Endothelial cell (in vitro differentiated cells): ENCODE measurements at regions not wholly inside any gene's neighbourhood (a gene's known extent, or its start where the extent isn't known, plus 50 kb on each side); places are given as distances from the start of the nearest gene placed in this dataset.

Experiments
- DNase-seq: peaks from one replicate; pipeline ENCODE4 v3.0.0; 2021; ENCODE audit warnings: low spot score
- H3K27ac Mint-ChIP-seq: one replicate; pipeline ENCODE4 v1.8.0; 2021; ENCODE audit warnings: mixed read lengths, inconsistent platforms; ENCODE audit not compliant: unreplicated experiment
- H3K27me3 Mint-ChIP-seq: one replicate; pipeline ENCODE4 v1.8.0; 2021; ENCODE audit warnings: mild to moderate bottlenecking, moderate library complexity, mixed read lengths, inconsistent platforms; ENCODE audit not compliant: unreplicated experiment
- H3K36me3 Mint-ChIP-seq: one replicate; pipeline ENCODE4 v1.8.0; 2021; ENCODE audit warnings: mild to moderate bottlenecking, low read depth, mixed read lengths, inconsistent platforms; ENCODE audit not compliant: unreplicated experiment
- H3K4me1 Mint-ChIP-seq: one replicate; pipeline ENCODE4 v1.8.0; 2021; ENCODE audit warnings: mild to moderate bottlenecking, mixed read lengths, inconsistent platforms; ENCODE audit not compliant: unreplicated experiment
- H3K4me3 Mint-ChIP-seq: one replicate; pipeline ENCODE4 v1.8.0; 2021; ENCODE audit warnings: mild to moderate bottlenecking, mixed read lengths, inconsistent platforms; ENCODE audit not compliant: unreplicated experiment
- H3K9me3 Mint-ChIP-seq: one replicate; pipeline ENCODE4 v1.8.0; 2021; ENCODE audit warnings: mixed read lengths, inconsistent platforms; ENCODE audit not compliant: unreplicated experiment
- CTCF ChIP-seq: fragments of 200-600 bp; sonication (generic); IDR thresholded peaks from one replicate; pipeline ENCODE4 v1.5.0; 2021; ENCODE audit warnings: antibody characterized with exemption; ENCODE audit not compliant: unreplicated experiment

GRCh38 chr9:109590966-109591365, 92.9 kb upstream of the PTPN3 start:
- TF ChIP-seq CTCF: no peak
- DNase-seq: no peak
- no peaks in the 10 kb centered on the region for H3K4me1 Mint-ChIP-seq
- no peak overlapping the region for H3K4me3 Mint-ChIP-seq
- no peaks in the 10 kb centered on the region for H3K9me3 Mint-ChIP-seq
- H3K36me3 Mint-ChIP-seq: peaks cover 5% of the 10 kb centered on the region
- peaks cover 3% of the 10 kb centered on the region for H3K27me3 Mint-ChIP-seq
- no peak overlapping the region for H3K27ac Mint-ChIP-seq

GRCh38 chr9:109591691-109592090, 93.6 kb upstream of the PTPN3 start:
- H3K4me1 Mint-ChIP-seq: no peaks in the 10 kb centered on the region
- TF ChIP-seq CTCF: no peak
- no peak for DNase-seq
- no peak overlapping the region for H3K27ac Mint-ChIP-seq
- H3K27me3 Mint-ChIP-seq: peaks cover 3% of the 10 kb centered on the region
- peaks cover 5% of the 10 kb centered on the region for H3K36me3 Mint-ChIP-seq
- no peaks in the 10 kb centered on the region for H3K9me3 Mint-ChIP-seq
- no peak overlapping the region for H3K4me3 Mint-ChIP-seq

- no peak overlapping the region for H3K27ac Mint-ChIP-seq
Observed at GRCh38 chr9:109593612-109594011, 95.5 kb upstream of the PTPN3 start.

GRCh38 chr9:109597496-109597895, 99.4 kb upstream of the PTPN3 start:
- no peak for DNase-seq
- no peak for TF ChIP-seq CTCF
- H3K27ac Mint-ChIP-seq: no peak overlapping the region
- H3K27me3 Mint-ChIP-seq: no peaks in the 10 kb centered on the region
- H3K4me1 Mint-ChIP-seq: no peaks in the 10 kb centered on the region
- no peak overlapping the region for H3K4me3 Mint-ChIP-seq
- no peaks in the 10 kb centered on the region for H3K36me3 Mint-ChIP-seq
- no peaks in the 10 kb centered on the region for H3K9me3 Mint-ChIP-seq

More at GRCh38 chr9:109593612-109594011, 95.5 kb upstream of the PTPN3 start:
- H3K36me3 Mint-ChIP-seq: peaks cover 5% of the 10 kb centered on the region
- H3K9me3 Mint-ChIP-seq: no peaks in the 10 kb centered on the region
- TF ChIP-seq CTCF: no peak
- no peaks in the 10 kb centered on the region for H3K27me3 Mint-ChIP-seq
- no peaks in the 10 kb centered on the region for H3K4me1 Mint-ChIP-seq
- H3K4me3 Mint-ChIP-seq: no peak overlapping the region
- no peak for DNase-seq

GRCh38 chr9:109599131-109599530, 101.0 kb upstream of the PTPN3 start:
- H3K27me3 Mint-ChIP-seq: no peaks in the 10 kb centered on the region
- no peak overlapping the region for H3K27ac Mint-ChIP-seq
- H3K4me1 Mint-ChIP-seq: no peaks in the 10 kb centered on the region
- H3K36me3 Mint-ChIP-seq: no peaks in the 10 kb centered on the region
- no peak for TF ChIP-seq CTCF
- no peak overlapping the region for H3K4me3 Mint-ChIP-seq
- no peaks in the 10 kb centered on the region for H3K9me3 Mint-ChIP-seq
- DNase-seq: no peak
